GM12878 (cell line): ENCODE measurements at regions not wholly inside any gene's neighbourhood (a gene's known extent, or its start where the extent isn't known, plus 50 kb on each side); places are given as distances from the start of the nearest gene placed in this dataset.
"Not testable (repeated sequence)": the region's sequence is repeated elsewhere in the genome, so short reads cannot be mapped to it uniquely, and the experiment has no call there.

ENCODE experiments used
- ATAC-seq: fragments of 200-7000 bp; cut with Tn5 transposase; 3 replicates; pipeline ENCODE4 v1.9.1; 2020; ENCODE audit warnings: mild to moderate bottlenecking, moderate library complexity
- BruUV-seq: library from RNA; stranded (reverse); fragments of 400-500 nt; replicated peaks from 2 replicates; lab custom pipeline; 2021; lab: Mats Ljungman, UMichigan
- CTCF ChIA-PET: fragments of 300-600 bp; sonication (Branson Sonifier 250); formaldehyde crosslinking; extraction: SDS; loops from one replicate; lab custom pipeline; 2021; ENCODE audit warnings: inconsistent platforms; lab: Yijun Ruan, JAX
- POLR2A ChIA-PET: fragments of 350-600 bp; formaldehyde crosslinking; extraction: SDS; loops from one replicate; lab custom pipeline; 2021; ENCODE audit warnings: inconsistent platforms; lab: Charles Lee
- RAD21 ChIA-PET: fragments of 300-600 bp; sonication (Branson Sonifier 250); formaldehyde crosslinking; loops from one replicate; lab custom pipeline; 2023; ENCODE audit warnings: antibody characterized with exemption; ENCODE audit not compliant: unreplicated experiment; lab: Charles Lee
- SMC1A ChIA-PET: fragments of 300-600 bp; sonication (Branson Sonifier 250); formaldehyde crosslinking; loops from one replicate; lab custom pipeline; 2023; ENCODE audit not compliant: unreplicated experiment, uncharacterized antibody; lab: Charles Lee
- DNase-seq: peaks from one replicate; pipeline ENCODE4 v3.0.0-alpha.2; 2011; ENCODE audit warnings: low read depth, low spot score
- FAIRE-seq: peaks from 3 replicates; lab custom pipeline; 2011; peaks lifted over from hg19 to GRCh38; lab: Jason Lieb, UNC
- H2AFZ ChIP-seq: 2 replicates; pipeline ENCODE4 v1.6.0; 2011; ENCODE audit warnings: low read depth, low read length, control low read depth; ENCODE audit not compliant: control insufficient read depth
- H3K27ac ChIP-seq: 2 replicates; pipeline ENCODE4 v1.5.1; 2011; ENCODE audit warnings: control low read depth; ENCODE audit not compliant: control insufficient read depth, insufficient read depth
- H3K27me3 ChIP-seq, 2 experiments: replicated peaks in 1 of 2; 2 replicates each; pipeline versions ENCODE4 v1.6.0 to v1.6.1; 2011; ENCODE audit warnings: low read length in 1 of 2; ENCODE audit not compliant: control insufficient read depth in 2 of 2, insufficient read depth in 2 of 2
- H3K36me3 ChIP-seq, 2 experiments: 2 replicates each; pipeline ENCODE4 v1.5.1; 2011; ENCODE audit warnings: low read length in 1 of 2; ENCODE audit not compliant: control insufficient read depth in 2 of 2, insufficient read depth in 2 of 2
- H3K4me1 ChIP-seq: 2 replicates; pipeline ENCODE4 v1.6.1; 2011; ENCODE audit warnings: mild to moderate bottlenecking, low read length, moderate library complexity, mixed read lengths; ENCODE audit not compliant: control insufficient read depth, insufficient read depth
- H3K4me2 ChIP-seq: 2 replicates; pipeline ENCODE4 v1.6.0; 2011; ENCODE audit warnings: control low read depth; ENCODE audit not compliant: control insufficient read depth, insufficient read depth
- H3K4me3 ChIP-seq: fragments of 200-600 bp; sonication (generic); 2 replicates; pipeline ENCODE4 v1.5.1; 2016
- H3K79me2 ChIP-seq: 2 replicates; pipeline ENCODE4 v1.6.0; 2011; ENCODE audit warnings: low read length; ENCODE audit not compliant: control insufficient read depth, insufficient read depth
- H3K9ac ChIP-seq: 2 replicates; pipeline ENCODE4 v1.8.0; 2011; ENCODE audit warnings: low read length, control low read depth, mixed read lengths; ENCODE audit not compliant: control insufficient read depth, insufficient read depth
- H3K9me3 ChIP-seq: replicated peaks from 3 replicates; pipeline ENCODE4 v1.5.1; 2011; ENCODE audit warnings: mild to moderate bottlenecking, low read length; ENCODE audit not compliant: control insufficient read depth, insufficient read depth
- H4K20me1 ChIP-seq: 2 replicates; pipeline ENCODE4 v1.6.0; 2011; ENCODE audit not compliant: control insufficient read depth, insufficient read depth
- ASH2L ChIP-seq: fragments of 300-600, 200-600 bp; sonication (generic); IDR thresholded peaks from 2 replicates; pipeline ENCODE4 v1.6.1; 2017; ENCODE audit warnings: low read depth, mild to moderate bottlenecking, borderline replicate concordance
- CHD4 ChIP-seq: fragments of 200-600 bp; sonication (generic); IDR thresholded peaks from 2 replicates; pipeline ENCODE4 v1.6.1; 2016; ENCODE audit warnings: mild to moderate bottlenecking
- CTCF ChIP-seq, 3 experiments: IDR thresholded peaks in 2 of 3; conservative IDR thresholded peaks in 1 of 3; 2 replicates each; pipeline ENCODE4 v1.5.1; 2011; ENCODE audit warnings: low read depth in 3 of 3, low read length in 3 of 3, mild to moderate bottlenecking in 3 of 3, control low read depth in 2 of 3, moderate library complexity in 2 of 3, inconsistent platforms in 1 of 3, mixed read lengths in 1 of 3; ENCODE audit not compliant: control insufficient read depth in 2 of 3, insufficient read depth in 1 of 3; ENCODE audit errors: extremely low read depth in 1 of 3
- E2F8 ChIP-seq: fragments of 450-650 bp; IDR thresholded peaks from 2 replicates; pipeline ENCODE4 v1.6.1; 2018; ENCODE audit warnings: mild to moderate bottlenecking, low read depth, moderate library complexity; ENCODE audit not compliant: partially characterized antibody
- EP300 ChIP-seq, 2 experiments: fragments of 150-350 bp in 1 of 2; IDR thresholded peaks; 2 replicates each; pipeline ENCODE4 v1.6.1; 2011 to 2012; ENCODE audit warnings: low read depth in 2 of 2, low read length in 2 of 2, borderline replicate concordance in 1 of 2, improper control_type of control experiment in 1 of 2, inconsistent platforms in 1 of 2; ENCODE audit not compliant: control insufficient read depth in 1 of 2
- ESRRA ChIP-seq: IDR thresholded peaks from 2 replicates; pipeline ENCODE4 v1.6.1; 2012; ENCODE audit warnings: mild to moderate bottlenecking, low read length, improper control_type of control experiment
- ETV6 ChIP-seq, 2 experiments: fragments of 450-650 bp in 1 of 2; IDR thresholded peaks in 1 of 2; conservative IDR thresholded peaks in 1 of 2; 2 replicates each; pipeline ENCODE4 v1.6.1; 2014; ENCODE audit warnings: antibody characterized with exemption in 1 of 2, borderline replicate concordance in 1 of 2, low read depth in 1 of 2, mild to moderate bottlenecking in 1 of 2, moderate library complexity in 1 of 2
- HCFC1 ChIP-seq: fragments of 150-350 bp; IDR thresholded peaks from 2 replicates; pipeline ENCODE4 v1.6.1; 2014; ENCODE audit warnings: low read length
- NR2C1 ChIP-seq: fragments of 450-650 bp; IDR thresholded peaks from 2 replicates; pipeline ENCODE4 v1.6.1; 2017; ENCODE audit warnings: antibody characterized with exemption, mild to moderate bottlenecking, moderate library complexity
- POU2F2 ChIP-seq: IDR thresholded peaks from 3 replicates; pipeline ENCODE4 v1.6.1; 2011; ENCODE audit warnings: low read depth, mild to moderate bottlenecking, low read length, borderline replicate concordance
- SUPT20H ChIP-seq: IDR thresholded peaks from 2 replicates; pipeline ENCODE4 v1.6.1; 2011; ENCODE audit warnings: low read depth, mild to moderate bottlenecking, low read length, moderate library complexity, borderline replicate concordance; ENCODE audit not compliant: control insufficient read depth
- ZNF274 ChIP-seq: IDR thresholded peaks from one replicate; pipeline ENCODE4 v1.8.0; 2011; ENCODE audit not compliant: insufficient read length, insufficient read depth
- WGBS: methylation state at CpG from one replicate; pipeline ENCODE4 v1.1.6; 2016; ENCODE audit warnings: low lambda C conversion rate; ENCODE audit not compliant: insufficient replicate concordance, insufficient coverage; ENCODE audit errors: missing lambda C conversion rate; 5-methylcytosine and 5-hydroxymethylcytosine counted together
- in situ Hi-C: fragments of 300-500 bp; cut with MboI; formaldehyde crosslinking; loops from 9 replicates; pipeline ENCODE4 v1.14.3; 2018; ENCODE audit warnings: mixed read lengths
- intact Hi-C: fragments of 100-400 bp; cut with micrococcal nuclease; formaldehyde crosslinking; loops from one replicate; pipeline ENCODE4 v1.14.2; 2022; ENCODE audit not compliant: unreplicated experiment

GRCh38 chr4:86413426-86413825 is 53.6 kb upstream of the MAPK10 start:
- H3K4me1 ChIP-seq, RAD21 ChIA-PET, H2AFZ ChIP-seq, DNase-seq, H3K79me2 ChIP-seq, H3K27ac ChIP-seq, H3K4me3 ChIP-seq, CTCF ChIA-PET, H3K27me3 ChIP-seq, H3K36me3 ChIP-seq, H3K4me2 ChIP-seq, H4K20me1 ChIP-seq, H3K9ac ChIP-seq, POLR2A ChIA-PET, in situ Hi-C loops, FAIRE-seq, SMC1A ChIA-PET, ATAC-seq, H3K9me3 ChIP-seq, BruUV-seq, intact Hi-C loops: not testable (repeated sequence)
- WGBS = 45% methylated on average over 5 of the region's 5 CpGs

GRCh38 chr4:86414686-86415085 is 54.8 kb upstream of the MAPK10 start:
- POLR2A ChIA-PET = interaction anchor here (0.6 to 1.0 kb wide), 3 partner anchors 15 to 369 kb away, joined by 3 to 5 read pairs (median 5); no protein-coding TSS in a partner anchor
- Histone ChIP-seq H3K9me3 (no peaks in the 10 kb centered on the region), H3K27ac (no peak overlapping the region), H3K36me3 (no peaks in the 10 kb centered on the region), H3K9ac (no peak overlapping the region), H4K20me1 (no peaks in the 10 kb centered on the region), H3K79me2 (no peaks in the 10 kb centered on the region), H3K4me3 (no peak overlapping the region), H3K4me2 (no peak overlapping the region), H2AFZ (no peak overlapping the region), H3K27me3 (no peaks in the 10 kb centered on the region), H3K4me1 (no peaks in the 10 kb centered on the region)
- ATAC-seq (no peak), DNase-seq (no peak), FAIRE-seq (no peak)
- in situ Hi-C loops = no loop called here
- no peak for TF ChIP-seq HCFC1
- TF ChIP-seq SUPT20H = no peak
- TF ChIP-seq ESRRA = no peak
- no peak for TF ChIP-seq NR2C1
- no peak for TF ChIP-seq ETV6 (conservative IDR thresholded peaks at IDR 0.05 in 1 of 2, IDR thresholded peaks at IDR 0.05 in 1 of 2; ENCODE audit: borderline replicate concordance in 1 of 2, low read depth in 1 of 2)
- no peak for TF ChIP-seq CHD4
- no peak for TF ChIP-seq EP300 (IDR thresholded peaks at IDR 0.05; ENCODE audit: borderline replicate concordance in 1 of 2, control insufficient read depth in 1 of 2, low read depth in 2 of 2, low read length in 2 of 2)
- TF ChIP-seq ZNF274 = no peak
- TF ChIP-seq POU2F2 = no peak
- no peak for TF ChIP-seq ASH2L
- no peak for TF ChIP-seq CTCF (IDR thresholded peaks at IDR 0.05 in 2 of 3, conservative IDR thresholded peaks at IDR 0.05 in 1 of 3; ENCODE audit: control insufficient read depth in 2 of 3, extremely low read depth in 1 of 3, insufficient read depth in 1 of 3, low read depth in 3 of 3, low read length in 3 of 3)
- TF ChIP-seq E2F8 = no peak
- CTCF ChIA-PET = no interaction called here
- 0% methylated on average over 2 of the region's 2 CpGs for WGBS
- intact Hi-C loops = no loop called here
- no TSS peak for BruUV-seq
- SMC1A ChIA-PET = interaction anchor here (0.5 to 1.2 kb wide), 3 partner anchors 9 to 1830 kb away, joined by 3 read pairs; no protein-coding TSS in a partner anchor
- RAD21 ChIA-PET = no interaction called here
